Panc1 (cell line): ENCODE measurements at regions not wholly inside any gene's neighbourhood (a gene's known extent, or its start where the extent isn't known, plus 50 kb on each side); places are given as distances from the start of the nearest gene placed in this dataset.

Experiments
- SIN3A ChIP-seq: IDR thresholded peaks from 2 replicates; pipeline ENCODE4 v1.6.1; 2012; ENCODE audit warnings: low read depth, mild to moderate bottlenecking, low read length, moderate library complexity, borderline replicate concordance; ENCODE audit not compliant: insufficient read depth
- TCF7L2 ChIP-seq: IDR thresholded peaks from 2 replicates; pipeline ENCODE4 v1.6.1; 2011; ENCODE audit warnings: mild to moderate bottlenecking, low read depth, low read length, inconsistent platforms
- TF ChIP-seq, protein P1 (sequence below): fragments of 450-650 bp; IDR thresholded peaks from 2 replicates; pipeline ENCODE4 v1.5.1; 2017; ENCODE audit warnings: mild to moderate bottlenecking
- TF ChIP-seq, protein P2 (sequence below), 2 experiments: IDR thresholded peaks; 2 replicates each; pipeline ENCODE4 v1.6.1; 2011 to 2012; ENCODE audit warnings: low read depth in 2 of 2, control low read depth in 1 of 2, low read length in 1 of 2, mild to moderate bottlenecking in 1 of 2, moderate library complexity in 1 of 2; ENCODE audit not compliant: insufficient read depth in 1 of 2

DNA sequence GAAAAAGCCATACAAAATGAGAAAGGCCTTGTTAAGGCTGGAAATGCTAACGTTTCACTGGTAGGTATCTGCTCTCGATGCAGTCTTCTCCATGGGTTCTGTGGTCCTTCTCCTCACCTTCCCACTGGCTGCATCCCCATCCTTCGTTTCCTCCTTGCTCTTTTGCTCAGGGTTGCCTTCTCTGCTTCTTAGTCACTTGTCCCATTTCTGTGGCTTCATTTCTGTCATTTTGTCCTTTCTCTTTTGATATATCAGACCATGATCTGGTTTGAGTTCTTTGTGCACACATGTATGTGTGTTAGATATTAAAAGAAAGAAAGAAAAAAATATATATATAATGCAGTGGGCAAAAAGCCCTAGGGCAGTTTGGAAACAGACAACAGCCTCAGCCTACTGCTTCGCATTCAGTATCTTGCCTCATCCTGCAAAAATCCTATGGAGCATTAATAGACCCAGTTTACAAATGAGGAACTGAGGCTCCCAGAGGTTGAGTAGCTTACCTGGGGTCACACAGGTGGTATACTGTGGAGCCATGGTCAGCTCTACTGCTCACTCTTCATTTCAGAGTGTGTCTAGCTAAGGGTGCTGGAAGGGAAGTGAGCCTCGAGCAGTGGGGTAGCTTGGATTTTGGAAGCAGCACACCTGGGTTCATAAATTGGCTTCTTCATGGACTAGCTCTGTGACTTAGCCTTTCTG is 57.6 kb upstream of the MEDAG start:
- TF ChIP-seq, protein P1, sequence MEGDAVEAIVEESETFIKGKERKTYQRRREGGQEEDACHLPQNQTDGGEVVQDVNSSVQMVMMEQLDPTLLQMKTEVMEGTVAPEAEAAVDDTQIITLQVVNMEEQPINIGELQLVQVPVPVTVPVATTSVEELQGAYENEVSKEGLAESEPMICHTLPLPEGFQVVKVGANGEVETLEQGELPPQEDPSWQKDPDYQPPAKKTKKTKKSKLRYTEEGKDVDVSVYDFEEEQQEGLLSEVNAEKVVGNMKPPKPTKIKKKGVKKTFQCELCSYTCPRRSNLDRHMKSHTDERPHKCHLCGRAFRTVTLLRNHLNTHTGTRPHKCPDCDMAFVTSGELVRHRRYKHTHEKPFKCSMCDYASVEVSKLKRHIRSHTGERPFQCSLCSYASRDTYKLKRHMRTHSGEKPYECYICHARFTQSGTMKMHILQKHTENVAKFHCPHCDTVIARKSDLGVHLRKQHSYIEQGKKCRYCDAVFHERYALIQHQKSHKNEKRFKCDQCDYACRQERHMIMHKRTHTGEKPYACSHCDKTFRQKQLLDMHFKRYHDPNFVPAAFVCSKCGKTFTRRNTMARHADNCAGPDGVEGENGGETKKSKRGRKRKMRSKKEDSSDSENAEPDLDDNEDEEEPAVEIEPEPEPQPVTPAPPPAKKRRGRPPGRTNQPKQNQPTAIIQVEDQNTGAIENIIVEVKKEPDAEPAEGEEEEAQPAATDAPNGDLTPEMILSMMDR = no peak
- TF ChIP-seq TCF7L2 = no peak
- no peak for TF ChIP-seq SIN3A
- TF ChIP-seq, protein P2, sequence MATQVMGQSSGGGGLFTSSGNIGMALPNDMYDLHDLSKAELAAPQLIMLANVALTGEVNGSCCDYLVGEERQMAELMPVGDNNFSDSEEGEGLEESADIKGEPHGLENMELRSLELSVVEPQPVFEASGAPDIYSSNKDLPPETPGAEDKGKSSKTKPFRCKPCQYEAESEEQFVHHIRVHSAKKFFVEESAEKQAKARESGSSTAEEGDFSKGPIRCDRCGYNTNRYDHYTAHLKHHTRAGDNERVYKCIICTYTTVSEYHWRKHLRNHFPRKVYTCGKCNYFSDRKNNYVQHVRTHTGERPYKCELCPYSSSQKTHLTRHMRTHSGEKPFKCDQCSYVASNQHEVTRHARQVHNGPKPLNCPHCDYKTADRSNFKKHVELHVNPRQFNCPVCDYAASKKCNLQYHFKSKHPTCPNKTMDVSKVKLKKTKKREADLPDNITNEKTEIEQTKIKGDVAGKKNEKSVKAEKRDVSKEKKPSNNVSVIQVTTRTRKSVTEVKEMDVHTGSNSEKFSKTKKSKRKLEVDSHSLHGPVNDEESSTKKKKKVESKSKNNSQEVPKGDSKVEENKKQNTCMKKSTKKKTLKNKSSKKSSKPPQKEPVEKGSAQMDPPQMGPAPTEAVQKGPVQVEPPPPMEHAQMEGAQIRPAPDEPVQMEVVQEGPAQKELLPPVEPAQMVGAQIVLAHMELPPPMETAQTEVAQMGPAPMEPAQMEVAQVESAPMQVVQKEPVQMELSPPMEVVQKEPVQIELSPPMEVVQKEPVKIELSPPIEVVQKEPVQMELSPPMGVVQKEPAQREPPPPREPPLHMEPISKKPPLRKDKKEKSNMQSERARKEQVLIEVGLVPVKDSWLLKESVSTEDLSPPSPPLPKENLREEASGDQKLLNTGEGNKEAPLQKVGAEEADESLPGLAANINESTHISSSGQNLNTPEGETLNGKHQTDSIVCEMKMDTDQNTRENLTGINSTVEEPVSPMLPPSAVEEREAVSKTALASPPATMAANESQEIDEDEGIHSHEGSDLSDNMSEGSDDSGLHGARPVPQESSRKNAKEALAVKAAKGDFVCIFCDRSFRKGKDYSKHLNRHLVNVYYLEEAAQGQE (IDR thresholded peaks at IDR 0.05; ENCODE audit: insufficient read depth in 1 of 2, low read depth in 2 of 2, low read length in 1 of 2) = no peak
